Renal cortex interstitium (tissue), 11 donors: ENCODE measurements at regions not wholly inside any gene's neighbourhood (a gene's known extent, or its start where the extent isn't known, plus 50 kb on each side); places are given as distances from the start of the nearest gene placed in this dataset.

Source experiments
- DNase-seq, 11 donors: peaks; one replicate each; pipeline ENCODE4 v3.0.0-alpha.2; 2013; ENCODE audit warnings: low read depth in 9 of 11, low spot score in 4 of 11; ENCODE audit errors: extremely low read depth in 1 of 11

DNA sequence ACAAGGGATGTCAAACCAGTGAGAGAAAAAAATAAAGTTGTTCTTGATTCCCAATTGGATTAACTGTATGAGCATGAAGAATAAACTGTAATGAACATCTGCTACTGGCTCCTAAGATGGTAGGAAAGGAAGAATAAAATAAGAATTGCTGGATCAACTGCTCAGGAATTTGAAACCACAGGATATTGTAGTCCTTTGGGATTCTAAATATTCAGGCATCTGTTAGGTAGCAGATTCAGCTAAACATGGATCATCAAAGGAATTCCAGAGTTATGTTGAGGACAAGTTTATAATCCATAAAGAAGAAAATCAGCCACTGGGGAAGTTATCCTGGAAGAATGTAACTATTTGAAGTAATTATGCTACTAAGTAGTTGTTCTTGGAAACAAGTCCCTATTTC, 65.8 kb downstream of the ISL1 start:
- DNase-seq = no peak

DNA sequence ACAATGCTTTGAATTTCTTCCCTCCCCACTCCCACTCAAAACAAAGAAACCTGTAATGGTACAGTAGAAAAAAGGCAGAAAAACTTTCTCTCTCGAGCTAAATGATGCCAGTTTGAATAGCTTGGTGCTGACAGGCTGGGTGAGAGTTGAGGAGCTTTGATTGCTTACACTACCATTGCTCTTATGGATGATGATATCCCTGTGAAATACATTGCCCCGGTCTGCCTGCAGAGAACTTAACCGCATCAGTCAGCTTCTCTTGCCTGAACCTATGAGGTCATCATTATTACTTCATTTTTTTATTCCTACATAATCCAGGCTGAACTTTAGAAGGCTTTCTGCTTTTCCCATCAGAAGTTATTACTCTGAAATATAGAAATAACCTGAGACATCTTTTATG, 69.3 kb downstream of the ISL1 start:
- no peak for DNase-seq

DNA sequence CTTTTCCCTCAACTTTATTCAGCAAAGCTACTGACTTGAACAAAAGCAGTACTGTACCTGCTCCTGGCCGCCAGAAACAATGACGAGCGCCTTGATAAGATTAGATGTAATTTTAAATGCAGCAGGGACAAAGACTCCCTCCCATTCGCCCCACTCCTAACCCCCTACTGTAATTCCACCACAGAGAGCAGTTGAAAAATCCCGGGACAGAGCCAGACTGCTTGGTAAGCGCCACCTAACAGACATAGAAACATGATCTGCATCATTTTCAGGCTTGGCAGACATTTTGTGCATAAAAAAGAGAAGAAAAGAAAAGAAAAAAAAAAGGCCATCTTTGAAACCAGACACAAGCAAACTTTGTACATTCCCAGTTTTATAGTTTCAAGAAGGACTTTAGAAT, 81.9 kb downstream of the ISL1 start:
- DNase-seq = peak in 4 of 11 donors; percentile 3 to 12 (median 6)

DNA sequence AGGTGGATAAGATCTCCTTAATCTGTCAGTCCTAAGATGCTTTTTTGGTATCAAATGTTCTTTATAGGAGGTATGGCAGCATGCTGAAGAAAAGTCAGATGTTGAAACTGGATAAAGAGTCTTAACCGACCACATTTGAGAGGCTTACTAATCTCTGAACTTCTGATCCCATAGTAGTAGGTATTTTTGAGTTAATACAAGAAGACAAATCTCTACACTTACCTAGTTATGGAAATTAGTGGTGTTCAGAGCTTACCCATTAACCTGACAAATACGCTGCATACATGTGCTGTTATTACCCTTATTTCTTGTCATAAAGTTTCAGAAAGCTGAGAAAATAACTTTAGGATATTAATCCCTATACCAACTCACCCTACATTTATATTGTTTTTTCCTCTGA, 83.0 kb downstream of the ISL1 start:
- DNase-seq = no peak

DNA sequence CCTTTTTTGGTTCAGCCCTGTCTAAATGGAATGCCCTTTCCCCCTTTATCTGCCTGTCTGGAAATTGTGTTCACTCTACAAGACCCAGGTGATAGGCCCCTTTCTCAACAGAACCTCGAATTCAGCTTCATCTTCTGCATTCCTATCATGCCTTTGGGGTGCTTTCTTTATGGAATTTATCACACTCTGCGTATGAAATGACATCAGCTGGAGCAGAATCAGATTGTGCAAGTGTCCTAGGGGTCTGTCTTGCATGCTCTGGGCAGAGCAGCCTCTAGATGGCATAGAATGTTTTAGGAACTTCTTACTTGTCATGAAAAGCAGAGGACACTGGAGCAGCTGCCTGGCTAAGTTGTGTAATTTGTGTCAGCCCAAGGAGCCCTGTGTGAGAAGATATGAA, 84.9 kb downstream of the ISL1 start:
- no peak for DNase-seq

DNA sequence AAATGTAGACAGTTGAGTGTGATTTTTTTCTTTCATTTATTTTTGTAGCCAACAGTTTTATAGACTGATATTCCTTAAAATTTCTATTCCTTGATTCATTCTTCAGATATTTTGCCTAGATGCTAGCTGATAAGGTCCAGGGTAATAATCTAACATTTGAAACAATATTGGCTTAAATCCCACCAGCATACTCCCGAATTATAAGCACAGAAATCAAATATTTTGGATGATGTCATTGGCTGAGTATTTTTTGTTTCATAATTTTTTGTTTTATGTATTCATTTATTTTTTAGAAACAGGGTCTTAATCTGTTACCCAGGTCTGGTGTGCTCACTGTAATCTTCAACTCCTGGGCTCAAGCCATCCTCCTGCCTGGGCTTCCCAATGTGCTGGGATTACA, 88.4 kb downstream of the ISL1 start:
- no peak for DNase-seq

DNA sequence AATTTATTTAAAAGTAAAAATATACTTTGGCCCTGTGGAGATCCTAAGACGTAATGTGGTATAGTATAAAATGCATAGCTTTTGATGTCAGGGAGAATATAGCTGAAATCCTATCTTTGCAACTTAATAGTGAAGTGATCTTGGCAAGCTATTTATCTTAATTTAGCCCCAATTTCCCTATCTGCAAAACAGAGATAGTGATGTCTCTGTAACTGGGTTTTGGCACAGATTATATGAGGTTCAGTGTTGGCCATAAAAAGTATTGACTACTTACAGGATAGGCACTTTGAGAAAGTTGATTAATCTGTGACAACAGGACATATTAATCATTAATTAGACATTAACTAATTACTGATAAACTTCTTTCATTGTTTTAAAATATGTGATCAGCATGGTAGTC, 89.2 kb downstream of the ISL1 start:
- no peak for DNase-seq

DNA sequence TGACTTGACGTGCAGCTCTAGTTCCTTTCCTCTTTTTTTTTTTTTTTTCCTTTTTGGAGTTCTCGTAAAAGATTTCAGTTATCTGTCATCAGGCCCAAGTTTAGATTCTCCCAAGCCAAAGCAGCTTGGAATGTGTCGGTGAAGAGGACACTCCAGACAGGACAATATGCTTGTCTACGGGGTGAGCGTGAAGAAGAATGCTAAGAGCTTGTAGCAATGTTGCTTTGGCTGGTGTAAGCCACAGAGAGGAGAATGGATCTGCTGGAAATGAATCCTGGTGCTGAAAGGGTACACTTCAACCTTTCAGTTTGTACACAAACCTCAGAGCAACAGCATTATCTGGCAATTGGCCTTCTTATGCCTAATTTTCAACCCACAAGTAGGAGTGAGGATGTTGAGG, 92.4 kb downstream of the ISL1 start:
- DNase-seq = no peak

DNA sequence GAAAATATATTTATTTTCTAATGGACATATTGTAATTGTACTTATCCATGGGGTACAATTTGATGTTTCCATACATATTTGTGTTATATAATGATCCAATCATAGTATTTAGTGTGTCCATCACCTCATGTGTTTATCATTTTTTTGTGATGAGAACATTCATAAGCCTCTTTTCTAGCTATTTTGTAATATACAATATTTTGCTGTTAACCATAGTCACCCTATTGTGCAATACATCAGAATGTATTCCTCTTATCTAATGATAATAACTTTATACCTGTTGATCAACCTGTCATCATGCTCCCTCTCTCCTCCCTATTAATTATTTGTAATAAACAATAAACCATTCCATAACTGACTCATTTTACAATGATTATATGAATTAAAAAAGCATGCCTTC, 93.2 kb downstream of the ISL1 start:
- no peak for DNase-seq

DNA sequence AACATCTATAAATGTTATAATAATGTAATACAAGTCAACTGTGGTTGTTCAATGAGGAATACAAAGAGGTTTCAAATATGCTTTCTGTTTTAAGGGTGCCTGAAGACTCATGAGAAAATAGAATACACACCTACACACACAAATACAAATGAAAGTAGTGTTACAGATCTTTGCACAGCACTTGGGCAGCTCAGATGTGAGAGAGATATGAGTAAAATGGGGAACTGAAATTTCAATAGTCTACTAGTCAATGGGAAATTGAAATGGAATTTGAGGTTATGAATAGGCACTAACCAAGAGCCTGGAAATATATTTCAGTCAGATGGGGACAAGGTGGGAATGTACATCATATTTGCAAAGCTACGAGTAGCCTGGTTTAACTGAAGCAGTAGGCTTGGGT, 96.6 kb downstream of the ISL1 start:
- DNase-seq = no peak

DNA sequence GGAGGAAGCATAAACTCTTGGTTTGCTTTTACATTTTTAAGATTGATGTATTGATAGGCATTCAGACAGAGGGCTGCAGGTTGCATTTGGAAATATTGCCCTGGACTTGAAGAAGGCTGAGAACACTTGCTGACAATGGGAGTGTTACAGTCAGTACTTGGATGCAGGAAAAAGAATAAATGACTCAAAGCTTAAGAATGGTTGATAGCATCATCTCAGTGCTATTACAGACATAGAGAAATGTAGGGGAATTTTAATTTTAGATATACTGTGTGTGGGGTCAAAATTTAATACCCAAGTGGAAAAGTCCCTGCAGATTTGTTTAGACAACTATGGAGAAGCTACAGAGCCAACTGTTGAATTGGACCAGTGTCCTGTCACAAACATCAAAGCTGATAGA, 101.1 kb downstream of the ISL1 start:
- no peak for DNase-seq

DNA sequence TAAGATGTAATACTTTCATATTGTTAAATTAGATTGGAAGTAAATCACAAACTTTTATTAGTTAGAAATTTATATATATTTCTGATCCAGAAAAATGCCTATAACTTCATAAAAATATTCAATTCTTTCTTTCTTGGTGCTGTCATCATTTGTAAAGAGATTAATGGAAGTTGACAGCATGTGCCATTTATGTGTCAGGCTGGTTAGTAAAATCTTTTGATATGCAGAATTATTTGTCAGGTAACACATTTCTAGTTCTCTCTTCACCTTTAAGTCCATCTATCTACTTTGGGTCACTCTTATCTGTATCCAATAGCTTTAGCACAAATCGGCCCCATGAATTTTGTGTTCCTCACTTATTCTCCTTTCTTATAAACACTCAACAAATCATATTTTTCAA, 102.9 kb downstream of the ISL1 start:
- no peak for DNase-seq

DNA sequence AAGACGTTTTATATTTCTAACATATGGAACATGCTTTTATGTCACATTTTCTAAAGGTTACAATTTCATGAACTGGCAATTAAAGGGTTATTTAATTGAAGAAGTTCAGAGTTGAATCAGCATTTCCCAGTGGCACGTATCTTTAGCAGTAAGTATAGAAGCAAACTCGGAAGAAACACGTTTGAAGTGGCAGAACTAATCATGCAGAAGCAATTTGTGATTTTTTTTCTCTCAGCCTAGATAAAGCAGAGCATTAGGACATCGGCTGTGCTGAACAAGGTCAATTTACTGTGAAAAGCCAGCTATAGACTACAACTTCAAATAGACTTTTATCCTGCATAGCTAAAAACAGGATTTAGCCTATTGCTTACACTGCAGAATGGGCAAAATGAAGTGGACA, 104.7 kb downstream of the ISL1 start:
- no peak for DNase-seq

DNA sequence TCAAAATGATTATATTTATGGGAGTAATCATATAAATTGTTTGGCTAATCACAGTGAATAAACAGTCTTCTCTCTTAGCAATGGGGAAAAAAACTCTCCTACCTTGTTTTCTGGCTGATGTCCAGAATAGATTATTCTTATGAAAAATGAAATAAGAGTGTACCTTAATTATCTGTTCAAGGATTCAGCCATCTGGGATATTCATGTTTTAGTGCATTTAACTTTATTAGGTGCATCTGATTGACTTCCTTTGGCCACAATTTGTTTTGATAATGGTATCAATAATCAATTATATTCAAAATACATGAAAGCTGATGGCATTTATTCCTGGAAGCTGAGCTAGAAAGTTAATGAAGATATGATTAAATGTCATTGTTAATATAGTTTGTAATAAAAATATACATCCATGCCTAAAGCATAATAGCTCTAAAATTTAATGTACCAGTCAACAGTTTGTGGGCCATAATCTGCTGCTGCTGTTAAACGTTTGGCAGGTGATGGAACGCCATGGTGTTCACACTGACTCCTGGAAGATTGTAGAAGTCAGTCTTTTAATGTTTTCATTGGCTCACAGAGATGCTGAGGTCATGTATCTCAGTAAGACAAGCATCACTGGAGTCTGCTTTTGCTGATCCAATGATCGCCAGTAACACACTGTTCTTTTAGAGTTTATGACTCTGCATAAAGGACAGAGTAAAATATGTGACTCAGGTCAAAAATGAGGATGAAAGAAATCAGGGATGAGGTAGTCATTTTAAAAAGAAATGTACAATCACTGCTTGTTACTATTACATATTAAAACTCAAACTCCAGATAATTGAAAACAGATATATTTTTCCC, 105.8 kb downstream of the ISL1 start:
- DNase-seq = no peak

DNA sequence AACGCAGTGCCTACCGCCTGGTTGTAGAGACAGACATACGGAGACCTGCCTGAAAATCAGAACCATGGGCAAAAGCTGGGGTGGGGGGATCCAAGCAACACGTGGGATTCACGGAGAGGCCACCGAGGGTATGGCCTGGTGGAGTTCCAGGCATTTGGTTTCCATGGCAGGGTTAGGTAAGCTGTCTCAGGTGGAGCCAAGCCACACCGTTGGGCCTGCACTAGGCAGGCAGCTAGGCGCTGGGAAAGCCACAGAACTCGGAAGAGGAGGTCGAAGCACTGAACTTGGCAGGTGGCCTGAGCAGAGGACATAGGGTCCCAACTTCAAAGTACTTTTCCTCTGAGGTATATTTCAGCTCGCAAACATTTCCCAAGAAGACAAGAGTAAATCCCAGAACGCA, 111.6 kb downstream of the ISL1 start:
- DNase-seq = no peak

DNA sequence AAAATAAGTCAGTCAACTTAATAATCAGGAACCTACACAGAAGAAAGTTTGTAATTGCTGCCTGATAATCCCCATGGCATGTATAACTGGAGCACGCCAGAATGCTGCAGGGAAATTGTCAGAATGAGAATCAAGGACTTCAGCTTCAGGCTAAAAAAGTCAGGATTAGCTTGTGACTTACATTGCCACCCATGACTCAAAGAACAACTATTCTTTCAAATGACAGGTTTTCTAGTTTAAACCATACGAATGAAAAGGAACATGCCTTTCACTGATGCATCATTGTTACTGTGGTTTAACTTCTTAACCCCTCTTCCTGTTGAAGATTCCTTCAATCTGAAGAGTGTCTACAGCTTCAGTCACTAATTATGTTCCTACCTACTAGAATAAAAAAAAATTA, 112.4 kb downstream of the ISL1 start:
- no peak for DNase-seq

DNA sequence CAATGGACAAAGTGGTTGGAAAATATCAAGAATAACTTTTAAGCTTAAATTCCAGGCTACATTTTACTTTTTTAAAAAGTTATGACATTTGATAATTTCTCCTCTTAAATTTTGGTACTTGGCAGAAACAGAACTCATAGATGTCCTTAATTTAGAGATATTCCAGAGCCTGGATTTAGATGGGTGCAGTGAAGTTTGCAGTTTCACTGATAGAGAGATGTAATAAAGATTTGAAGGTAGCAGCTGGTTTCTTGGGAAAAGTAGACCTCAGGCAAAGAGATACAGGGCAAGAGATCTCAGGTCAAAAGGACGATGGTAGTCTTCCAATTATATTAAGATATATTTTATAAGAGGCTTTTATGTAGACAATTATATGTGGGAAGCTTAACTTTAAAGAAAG, 134.6 kb downstream of the ISL1 start:
- DNase-seq = no peak

DNA sequence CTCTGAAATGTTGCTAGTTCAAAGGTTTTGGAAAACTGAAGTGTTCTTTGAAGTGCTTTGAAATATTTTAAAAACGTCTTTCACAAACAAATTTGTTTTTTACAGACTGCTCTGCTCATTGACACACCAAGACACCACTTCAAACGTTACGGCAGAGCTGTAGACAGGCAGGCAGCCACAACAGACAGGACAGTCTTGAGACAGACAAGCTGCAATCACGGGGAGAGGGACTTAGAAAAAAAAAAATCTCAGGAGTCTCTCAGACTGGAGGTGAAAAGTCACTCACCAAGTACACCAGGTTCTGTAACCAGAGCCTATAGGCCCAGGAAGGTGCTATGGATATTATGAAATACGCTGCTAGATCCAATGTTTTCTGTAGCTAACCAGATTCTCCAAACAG, 135.4 kb downstream of the ISL1 start:
- DNase-seq = no peak

DNA sequence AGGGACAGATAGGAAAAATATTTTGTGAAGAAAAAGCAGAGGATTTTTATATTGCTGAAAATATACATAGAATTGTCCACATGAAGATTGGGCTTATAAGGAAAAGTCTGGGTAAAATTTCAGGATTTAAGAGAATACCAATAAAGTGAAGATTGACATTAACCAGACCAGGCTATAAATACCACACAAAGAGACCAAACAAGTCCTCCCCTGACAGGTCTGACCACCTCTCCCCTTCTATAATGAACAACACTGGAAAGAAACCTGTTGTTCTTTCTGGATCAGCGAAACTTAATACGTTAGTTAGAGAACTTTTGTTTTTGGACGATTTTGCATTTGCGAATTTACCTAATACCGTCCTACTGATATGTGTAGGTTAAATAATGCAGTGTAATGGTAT, 138.3 kb downstream of the ISL1 start:
- no peak for DNase-seq

DNA sequence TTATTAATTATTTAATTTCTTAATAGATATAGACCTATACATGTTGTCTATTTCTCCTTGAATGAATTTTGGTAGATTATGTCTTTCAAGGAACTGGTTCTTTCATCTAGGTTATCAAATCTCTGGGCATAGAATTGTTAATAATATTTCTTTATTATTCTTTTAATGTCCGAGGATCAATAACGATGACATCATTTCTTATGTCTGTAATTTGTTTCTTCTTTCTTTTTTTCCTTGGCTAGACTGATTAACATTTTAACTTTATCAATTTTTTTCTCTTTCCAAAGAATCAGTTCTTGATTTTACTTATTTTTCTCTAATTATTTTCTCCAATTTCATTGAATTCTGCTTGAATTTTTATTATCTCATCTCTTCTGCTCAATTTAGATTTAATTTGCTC, 156.0 kb downstream of the ISL1 start:
- no peak for DNase-seq

DNA sequence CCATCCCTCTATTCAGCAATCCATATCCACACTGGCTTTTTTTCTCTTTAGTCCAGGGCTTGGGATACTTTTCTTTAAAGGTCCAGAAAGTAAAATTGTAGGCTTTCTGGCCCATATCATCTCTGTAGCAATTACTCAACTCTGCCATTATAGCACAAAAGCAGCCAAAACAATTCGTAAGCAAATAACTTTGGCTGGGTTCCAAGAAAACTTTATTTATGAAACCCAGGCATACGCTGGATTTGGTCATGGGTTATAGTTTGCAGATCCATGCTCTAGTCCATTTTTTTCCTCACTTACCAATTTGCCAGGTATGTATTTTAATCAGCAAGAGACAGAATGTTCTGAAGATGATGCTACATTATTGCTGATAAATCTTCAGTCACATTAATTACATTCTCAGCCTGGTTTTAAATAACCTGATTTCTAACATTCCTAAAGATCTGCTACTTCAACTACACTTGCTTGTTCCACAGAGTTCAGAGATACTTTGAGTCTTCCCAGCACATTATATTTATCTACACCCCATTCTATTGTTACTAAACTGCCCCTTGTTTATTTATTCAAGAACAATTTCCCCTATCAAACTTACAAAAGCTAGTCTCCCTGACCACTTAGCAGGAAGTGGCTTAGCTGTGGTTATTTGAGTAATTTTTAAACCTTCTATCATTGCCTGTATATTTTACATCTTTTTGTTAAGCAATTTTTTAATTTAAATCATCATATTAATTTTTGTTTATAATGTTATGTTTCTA, 161.0 kb downstream of the ISL1 start:
- no peak for DNase-seq
